ENCODE measurements at regions not wholly inside any gene's neighbourhood (a gene's known extent, or its start where the extent isn't known, plus 50 kb on each side); places are given as distances from the start of the nearest gene placed in this dataset.

DNA sequence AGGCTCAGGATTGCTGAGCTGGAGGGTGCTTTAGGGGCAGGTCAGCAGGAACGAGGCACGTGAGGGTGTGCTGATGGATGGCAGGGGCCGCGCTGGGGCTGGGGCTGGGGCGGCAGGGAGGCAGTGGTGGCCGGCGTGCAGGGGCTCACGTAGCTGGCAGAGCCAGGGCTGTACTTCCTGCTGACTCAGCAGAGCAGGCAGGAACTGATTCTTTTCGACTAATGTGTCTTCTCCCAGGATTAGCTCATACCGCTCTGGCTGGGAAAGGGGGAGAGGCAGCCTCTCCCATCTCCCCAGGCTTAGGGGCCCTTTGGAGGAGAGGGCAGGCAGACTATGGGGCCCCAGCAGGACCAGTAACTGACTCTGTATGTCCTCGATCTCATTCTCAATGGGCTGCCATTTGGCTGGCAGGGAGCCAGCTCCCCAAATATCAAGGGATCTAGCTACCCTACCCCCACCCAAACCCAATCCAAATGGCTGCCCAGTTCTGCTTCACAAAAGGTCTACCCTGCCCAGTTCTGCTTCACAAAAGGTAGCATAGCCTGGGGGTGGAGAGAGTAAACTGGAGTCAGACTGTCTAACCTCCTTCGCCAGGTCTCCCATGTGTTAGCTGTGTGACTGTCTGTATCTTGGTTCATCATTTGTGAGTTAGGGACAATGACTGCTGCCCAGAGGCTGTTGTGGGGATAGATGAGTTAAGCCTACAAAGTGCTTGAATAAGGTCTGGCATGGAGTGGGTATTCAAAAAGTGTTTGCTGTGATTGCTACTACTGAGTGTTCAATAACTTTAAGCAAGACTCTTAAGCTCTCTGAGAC is 100.1 kb upstream of the SLC2A1 start:
- Histone ChIP-seq H3K4me1 (ENCODE audit: control insufficient read depth in 1 of 2, insufficient read depth in 2 of 2, low read length in 2 of 2) (no peaks in the 10 kb centered on the region), H3K4me2 (ENCODE audit: low read length) (no peak overlapping the region), H4K20me1 (ENCODE audit: insufficient read depth) (no peaks in the 10 kb centered on the region), H3K9me2 (ENCODE audit: insufficient read depth) (no peaks in the 10 kb centered on the region), H3K36me3 (ENCODE audit: control insufficient read depth in 1 of 2, insufficient read depth in 2 of 2, low read length in 2 of 2) (no peaks in the 10 kb centered on the region), H3K4me3 (replicated peaks in 1 of 2; ENCODE audit: low read depth in 1 of 2, low read length in 2 of 2) (no peak overlapping the region), H3K9ac (ENCODE audit: low read length) (no peak overlapping the region), H3K79me2 (ENCODE audit: insufficient read depth, low read length) (no peaks in the 10 kb centered on the region), H3K27ac (ENCODE audit: low read depth, low read length) (no peak overlapping the region), H2AFZ (ENCODE audit: low read depth, low read length, poor library complexity, severe bottlenecking) (no peak overlapping the region), H3K27me3 (ENCODE audit: insufficient read depth, low read length) (no peaks in the 10 kb centered on the region), H3K9me3 (ENCODE audit: control insufficient read depth in 1 of 2, insufficient read depth in 1 of 2, low read depth in 1 of 2, low read length in 2 of 2) (no peaks in the 10 kb centered on the region)
- ATAC-seq (no peak), DNase-seq (ENCODE audit: low read depth, low spot score) (no peak)
- TF ChIP-seq TCF7L2 (IDR thresholded peaks at IDR 0.05; ENCODE audit: borderline replicate concordance, extremely low read depth, insufficient read depth, insufficient read length) = no peak
- TF ChIP-seq POLR2A (IDR thresholded peaks at IDR 0.05; ENCODE audit: borderline replicate concordance, extremely low read depth, insufficient read depth, insufficient read length) = no peak
- TF ChIP-seq JUND (IDR thresholded peaks at IDR 0.05) = no peak
- TF ChIP-seq SRF (IDR thresholded peaks at IDR 0.05; ENCODE audit: low read depth) = no peak
- no peak for TF ChIP-seq EZH2 (IDR thresholded peaks at IDR 0.05)
- TF ChIP-seq, protein P1, sequence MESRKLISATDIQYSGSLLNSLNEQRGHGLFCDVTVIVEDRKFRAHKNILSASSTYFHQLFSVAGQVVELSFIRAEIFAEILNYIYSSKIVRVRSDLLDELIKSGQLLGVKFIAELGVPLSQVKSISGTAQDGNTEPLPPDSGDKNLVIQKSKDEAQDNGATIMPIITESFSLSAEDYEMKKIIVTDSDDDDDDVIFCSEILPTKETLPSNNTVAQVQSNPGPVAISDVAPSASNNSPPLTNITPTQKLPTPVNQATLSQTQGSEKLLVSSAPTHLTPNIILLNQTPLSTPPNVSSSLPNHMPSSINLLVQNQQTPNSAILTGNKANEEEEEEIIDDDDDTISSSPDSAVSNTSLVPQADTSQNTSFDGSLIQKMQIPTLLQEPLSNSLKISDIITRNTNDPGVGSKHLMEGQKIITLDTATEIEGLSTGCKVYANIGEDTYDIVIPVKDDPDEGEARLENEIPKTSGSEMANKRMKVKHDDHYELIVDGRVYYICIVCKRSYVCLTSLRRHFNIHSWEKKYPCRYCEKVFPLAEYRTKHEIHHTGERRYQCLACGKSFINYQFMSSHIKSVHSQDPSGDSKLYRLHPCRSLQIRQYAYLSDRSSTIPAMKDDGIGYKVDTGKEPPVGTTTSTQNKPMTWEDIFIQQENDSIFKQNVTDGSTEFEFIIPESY (IDR thresholded peaks at IDR 0.05; ENCODE audit: extremely low read depth, insufficient replicate concordance, low read length) = no peak
- TF ChIP-seq ELF1 (IDR thresholded peaks at IDR 0.05; ENCODE audit: borderline replicate concordance, low read depth) = no peak
- no peak for TF ChIP-seq EZH2phosphoT487 (IDR thresholded peaks at IDR 0.05; ENCODE audit: borderline replicate concordance)
- TF ChIP-seq POLR2AphosphoS5 (IDR thresholded peaks at IDR 0.05; ENCODE audit: low read depth, low read length) = no peak
- no peak for TF ChIP-seq EGR1 (IDR thresholded peaks at IDR 0.05; ENCODE audit: low read depth)
- no peak for TF ChIP-seq RAD21 (IDR thresholded peaks at IDR 0.05; ENCODE audit: low read depth)
- TF ChIP-seq ZNF274 (IDR thresholded peaks at IDR 0.05; ENCODE audit: low read depth, low read length) = no peak
- no peak for TF ChIP-seq ZFX (IDR thresholded peaks at IDR 0.05)
- intact Hi-C loops (cut with micrococcal nuclease) = no loop called here
- ChIA-PET CTCF (interaction anchor here (0.8 to 1.3 kb wide), 2 partner anchors 15 to 146 kb away, joined by 3 read pairs; no protein-coding TSS in a partner anchor), RAD21 (ENCODE audit: low non-redundant PET in 1 of 2, low total read pairs in 2 of 2, uncharacterized antibody in 2 of 2, unreplicated experiment in 2 of 2) (interaction anchor here in 1 of 2 experiments (0.6 kb wide), 1 partner anchor 127 kb away, joined by 3 read pairs; no protein-coding TSS in a partner anchor), POLR2A (interaction anchor here (0.7 kb wide), 1 partner anchor 214 kb away, joined by 3 read pairs; no protein-coding TSS in a partner anchor)
- no TSS peak for BruUV-seq (replicated peaks)

Data from HCT116 (cell line).